Hindlimb muscle (tissue), 1 donor: ENCODE measurements at regions not wholly inside any gene's neighbourhood (a gene's known extent, or its start where the extent isn't known, plus 50 kb on each side); places are given as distances from the start of the nearest gene placed in this dataset.
"Not testable (repeated sequence)": the region's sequence is repeated elsewhere in the genome, so short reads cannot be mapped to it uniquely, and the experiment has no call there.

Experiments
- DNase-seq: peaks from one replicate; pipeline ENCODE4 v3.0.0-alpha.2; 2013

GRCh38 chr18:73168236-73168635 lies 300.4 kb upstream of the NETO1 start:
- no peak for DNase-seq

- DNase-seq, result no peak
These were observed 296.6 kb upstream of the NETO1 start for GRCh38 chr18:73164430-73164829.

- no peak for DNase-seq
These were observed 295.4 kb upstream of the NETO1 start for GRCh38 chr18:73163236-73163635.

- no peak for DNase-seq
These were observed 288.3 kb upstream of the NETO1 start for GRCh38 chr18:73156117-73156516.

- DNase-seq, result no peak
These were observed 285.5 kb upstream of the NETO1 start for GRCh38 chr18:73153271-73153670.

- no peak for DNase-seq
These were observed 283.3 kb upstream of the NETO1 start for GRCh38 chr18:73151086-73151485.

- DNase-seq, result no peak
These were observed 282.4 kb upstream of the NETO1 start for GRCh38 chr18:73150199-73150598.

- DNase-seq, result no peak
These were observed 279.8 kb upstream of the NETO1 start for GRCh38 chr18:73147590-73147989.

- DNase-seq, result no peak
These were observed 276.2 kb upstream of the NETO1 start for GRCh38 chr18:73144030-73144429.

GRCh38 chr18:73136134-73136533 lies 268.3 kb upstream of the NETO1 start:
- DNase-seq, result no peak

- no peak for DNase-seq
These were observed 256.4 kb upstream of the NETO1 start for GRCh38 chr18:73124175-73124574.

- no peak for DNase-seq
These were observed 253.4 kb upstream of the NETO1 start for GRCh38 chr18:73121207-73121606.

- no peak for DNase-seq
These were observed 252.8 kb upstream of the NETO1 start for GRCh38 chr18:73120626-73121025.

GRCh38 chr18:73119574-73119973 lies 251.8 kb upstream of the NETO1 start:
- DNase-seq, result no peak

- no peak for DNase-seq
These were observed 250.5 kb upstream of the NETO1 start for GRCh38 chr18:73118121-73118816.

- no peak for DNase-seq
These were observed 242.5 kb upstream of the NETO1 start for GRCh38 chr18:73110307-73110706.

GRCh38 chr18:73101977-73102376 lies 234.2 kb upstream of the NETO1 start:
- no peak for DNase-seq

- DNase-seq, result not testable (repeated sequence)
These were observed 233.7 kb upstream of the NETO1 start for GRCh38 chr18:73101491-73101890.

- DNase-seq, result no peak
These were observed 232.0 kb upstream of the NETO1 start for GRCh38 chr18:73099759-73100158.

- no peak for DNase-seq
These were observed 226.0 kb upstream of the NETO1 start for GRCh38 chr18:73093687-73094250.

GRCh38 chr18:73088445-73088844 lies 220.7 kb upstream of the NETO1 start:
- no peak for DNase-seq

- DNase-seq, result no peak
These were observed 219.6 kb upstream of the NETO1 start for GRCh38 chr18:73087282-73087977.

GRCh38 chr18:73079920-73080319 lies 212.1 kb upstream of the NETO1 start:
- DNase-seq, result no peak

- no peak for DNase-seq
These were observed 193.0 kb upstream of the NETO1 start for GRCh38 chr18:73060666-73061288.
